Putamen (tissue), 1 donor: ENCODE measurements at regions not wholly inside any gene's neighbourhood (a gene's known extent, or its start where the extent isn't known, plus 50 kb on each side); places are given as distances from the start of the nearest gene placed in this dataset.

ENCODE experiments used
- DNase-seq: peaks from one replicate; pipeline ENCODE4 v3.0.0-alpha.2; 2016; ENCODE audit warnings: low spot score

- DNase-seq = no peak
Measured at GRCh38 chr2:216320852-216321251, 51.4 kb downstream of the MARCHF4 start.

GRCh38 chr2:216319771-216320170 lies 52.5 kb downstream of the MARCHF4 start:
- DNase-seq = no peak

GRCh38 chr2:216318521-216318874 lies 53.8 kb downstream of the MARCHF4 start:
- DNase-seq = no peak

- DNase-seq = no peak
Measured at GRCh38 chr2:216317831-216318520, 54.3 kb downstream of the MARCHF4 start.

- DNase-seq = no peak
Measured at GRCh38 chr2:216316743-216317142, 55.5 kb downstream of the MARCHF4 start.

GRCh38 chr2:216315802-216316603 lies 56.3 kb downstream of the MARCHF4 start:
- no peak for DNase-seq

- no peak for DNase-seq
Measured at GRCh38 chr2:216312441-216312840, 59.8 kb downstream of the MARCHF4 start.

- DNase-seq = no peak
Measured at GRCh38 chr2:216308576-216308975, 63.7 kb downstream of the MARCHF4 start.

GRCh38 chr2:216307496-216307895 lies 64.8 kb downstream of the MARCHF4 start:
- DNase-seq = no peak

GRCh38 chr2:216306868-216307267 lies 65.4 kb downstream of the MARCHF4 start:
- no peak for DNase-seq

GRCh38 chr2:216305574-216305973 lies 66.7 kb downstream of the MARCHF4 start:
- no peak for DNase-seq

- no peak for DNase-seq
Measured at GRCh38 chr2:216302981-216303676, 69.2 kb downstream of the MARCHF4 start.

GRCh38 chr2:216300906-216301305 lies 71.4 kb downstream of the MARCHF4 start:
- no peak for DNase-seq

- no peak for DNase-seq
Measured at GRCh38 chr2:216299588-216299987, 72.7 kb downstream of the MARCHF4 start.

GRCh38 chr2:216298719-216299495 lies 73.4 kb downstream of the MARCHF4 start:
- no peak for DNase-seq

- DNase-seq = no peak
Measured at GRCh38 chr2:216296856-216297255, 75.4 kb downstream of the MARCHF4 start.

- no peak for DNase-seq
Measured at GRCh38 chr2:216294305-216294704, 78.0 kb downstream of the MARCHF4 start.

GRCh38 chr2:216293883-216294282 lies 78.4 kb downstream of the MARCHF4 start:
- no peak for DNase-seq

GRCh38 chr2:216292886-216293301 lies 79.4 kb downstream of the MARCHF4 start:
- peak; percentile 42 for DNase-seq

- DNase-seq = no peak
Measured at GRCh38 chr2:216292475-216292874, 79.8 kb downstream of the MARCHF4 start.

- no peak for DNase-seq
Measured at GRCh38 chr2:216289470-216289869, 82.8 kb downstream of the MARCHF4 start.

GRCh38 chr2:216287251-216287650 lies 85.0 kb downstream of the MARCHF4 start:
- DNase-seq = no peak
